ENCODE measurements at regions not wholly inside any gene's neighbourhood (a gene's known extent, or its start where the extent isn't known, plus 50 kb on each side); places are given as distances from the start of the nearest gene placed in this dataset.

Small RNAs in the stretch of these regions (small RNA-seq; reads per million reads assigned to genes)
- gene AC008740.2: 0 reads per million in 2 experiments

All from SK-N-DZ (cell line).